HG03575 (cell line): ENCODE measurements at regions not wholly inside any gene's neighbourhood (a gene's known extent, or its start where the extent isn't known, plus 50 kb on each side); places are given as distances from the start of the nearest gene placed in this dataset.
"Not testable (repeated sequence)": the region's sequence is repeated elsewhere in the genome, so short reads cannot be mapped to it uniquely, and the experiment has no call there.

Experiments
- ATAC-seq: cut with Tn5 transposase; IDR thresholded peaks from one replicate; pipeline ENCODE4 v1.9.1; 2021; ENCODE audit not compliant: unreplicated experiment, insufficient number of reproducible peaks, low FRiP score; ENCODE audit errors: extremely low read depth

- ATAC-seq, result no peak
Observed at GRCh38 chr9:722388-722980, 119.0 kb upstream of the DMRT1 start.

- not testable (repeated sequence) for ATAC-seq
Observed at GRCh38 chr9:724461-724860, 117.0 kb upstream of the DMRT1 start.

GRCh38 chr9:726005-726404 lies 115.5 kb upstream of the DMRT1 start:
- no peak for ATAC-seq

GRCh38 chr9:727767-728166 lies 113.7 kb upstream of the DMRT1 start:
- no peak for ATAC-seq

- ATAC-seq, result no peak
Observed at GRCh38 chr9:728535-728934, 113.0 kb upstream of the DMRT1 start.

GRCh38 chr9:731474-731873 lies 110.0 kb upstream of the DMRT1 start:
- no peak for ATAC-seq

- no peak for ATAC-seq
Observed at GRCh38 chr9:734831-735511, 106.5 kb upstream of the DMRT1 start.

GRCh38 chr9:737400-738120 lies 103.9 kb upstream of the DMRT1 start:
- ATAC-seq, result no peak

- ATAC-seq, result no peak
Observed at GRCh38 chr9:738209-738915, 103.1 kb upstream of the DMRT1 start.

GRCh38 chr9:739362-739761 lies 102.1 kb upstream of the DMRT1 start:
- ATAC-seq, result no peak

GRCh38 chr9:740221-740620 lies 101.3 kb upstream of the DMRT1 start:
- no peak for ATAC-seq

GRCh38 chr9:742104-742503 lies 99.4 kb upstream of the DMRT1 start:
- no peak for ATAC-seq

GRCh38 chr9:742914-743589 lies 98.4 kb upstream of the DMRT1 start:
- ATAC-seq, result no peak

GRCh38 chr9:744046-744712 lies 97.3 kb upstream of the DMRT1 start:
- ATAC-seq, result no peak

GRCh38 chr9:744790-745484 lies 96.6 kb upstream of the DMRT1 start:
- ATAC-seq, result no peak

- no peak for ATAC-seq
Observed at GRCh38 chr9:745761-746380, 95.6 kb upstream of the DMRT1 start.

- no peak for ATAC-seq
Observed at GRCh38 chr9:746661-747434, 94.6 kb upstream of the DMRT1 start.
